ENCODE measurements at regions not wholly inside any gene's neighbourhood (a gene's known extent, or its start where the extent isn't known, plus 50 kb on each side); places are given as distances from the start of the nearest gene placed in this dataset.

DNA sequence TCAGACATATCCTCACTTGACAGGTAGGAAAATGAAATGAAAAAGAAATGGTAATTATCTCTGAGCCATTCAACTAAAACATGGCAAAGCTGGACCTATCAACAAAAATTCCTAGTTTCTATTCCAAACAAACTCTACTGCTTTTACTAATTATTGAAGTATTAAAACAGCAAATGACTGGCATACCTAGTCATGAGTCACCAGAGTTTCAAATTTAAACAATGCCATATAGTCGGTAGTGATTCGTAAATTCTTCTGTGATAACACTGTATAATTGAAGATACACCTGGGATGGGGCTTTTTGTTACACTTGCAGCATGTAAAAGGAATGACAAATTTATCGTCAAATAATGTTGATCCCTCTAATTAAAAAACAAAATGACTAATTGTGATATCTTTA, 153.1 kb upstream of the THUMPD2 start:
- no peak for TF ChIP-seq CTCF (IDR thresholded peaks at IDR 0.05)
- no peak for TF ChIP-seq POLR2A (IDR thresholded peaks at IDR 0.05)

Data from sigmoid colon (tissue), 3 donors.